Mesothelial cell of epicardium (in vitro differentiated cells): ENCODE measurements at regions not wholly inside any gene's neighbourhood (a gene's known extent, or its start where the extent isn't known, plus 50 kb on each side); places are given as distances from the start of the nearest gene placed in this dataset.

Experiments used
- DNase-seq, 2 experiments: peaks; one replicate each; pipeline ENCODE4 v3.0.0; 2021; ENCODE audit warnings: low spot score in 2 of 2; ENCODE audit not compliant: unreplicated experiment in 2 of 2
- H3K27ac Mint-ChIP-seq: 2 replicates; pipeline ENCODE4 v1.8.0; 2021; ENCODE audit warnings: mixed read lengths
- H3K27me3 Mint-ChIP-seq: 2 replicates; pipeline ENCODE4 v1.8.0; 2021; ENCODE audit warnings: low read depth, mixed read lengths
- H3K36me3 Mint-ChIP-seq: 2 replicates; pipeline ENCODE4 v1.8.0; 2021; ENCODE audit warnings: mixed read lengths
- H3K4me1 Mint-ChIP-seq: 2 replicates; pipeline ENCODE4 v1.8.0; 2021; ENCODE audit warnings: mixed read lengths
- H3K4me3 Mint-ChIP-seq: 2 replicates; pipeline ENCODE4 v1.8.0; 2021; ENCODE audit warnings: mild to moderate bottlenecking, moderate library complexity, mixed read lengths
- H3K9me3 Mint-ChIP-seq: 2 replicates; pipeline ENCODE4 v1.8.0; 2021; ENCODE audit warnings: mixed read lengths
- CTCF ChIP-seq: fragments of 200-600 bp; sonication (generic); IDR thresholded peaks from one replicate; pipeline ENCODE4 v1.5.0; 2021; ENCODE audit warnings: antibody characterized with exemption; ENCODE audit not compliant: unreplicated experiment

- Mint-ChIP-seq H3K9me3 (peaks cover 18% of the 10 kb centered on the region), H3K36me3 (peaks cover 7% of the 10 kb centered on the region), H3K27me3 (no peaks in the 10 kb centered on the region), H3K27ac (no peak overlapping the region), H3K4me3 (no peak overlapping the region), H3K4me1 (peaks cover 30% of the 10 kb centered on the region)
- no peak for DNase-seq
- TF ChIP-seq CTCF = no peak
These were observed 628.8 kb downstream of the SPRY1 start for GRCh38 chr4:124025428-124025827.

- Mint-ChIP-seq H3K9me3 (peaks cover 10% of the 10 kb centered on the region), H3K4me1 (peaks cover 50% of the 10 kb centered on the region), H3K27me3 (no peaks in the 10 kb centered on the region), H3K27ac (peak overlapping the region; percentile 67), H3K36me3 (peaks cover 7% of the 10 kb centered on the region), H3K4me3 (no peak overlapping the region)
- DNase-seq = no peak
- TF ChIP-seq CTCF = no peak
These were observed 631.6 kb downstream of the SPRY1 start for GRCh38 chr4:124028182-124028581.

GRCh38 chr4:124030147-124030546, 633.6 kb downstream of the SPRY1 start:
- Mint-ChIP-seq H3K4me3 (no peak overlapping the region), H3K36me3 (peaks cover 7% of the 10 kb centered on the region), H3K4me1 (peaks cover 47% of the 10 kb centered on the region), H3K27ac (peak overlapping the region; percentile 49), H3K27me3 (no peaks in the 10 kb centered on the region), H3K9me3 (peaks cover 10% of the 10 kb centered on the region)
- DNase-seq = no peak
- no peak for TF ChIP-seq CTCF

- peaks cover 3% of the 10 kb centered on the region for H3K36me3 Mint-ChIP-seq
- no peak for TF ChIP-seq CTCF
- peaks cover 12% of the 10 kb centered on the region for H3K9me3 Mint-ChIP-seq
- H3K4me3 Mint-ChIP-seq = no peak overlapping the region
- H3K27ac Mint-ChIP-seq = no peak overlapping the region
- H3K27me3 Mint-ChIP-seq = no peaks in the 10 kb centered on the region
- H3K4me1 Mint-ChIP-seq = peaks cover 42% of the 10 kb centered on the region
- DNase-seq = no peak
These were observed 635.4 kb downstream of the SPRY1 start for GRCh38 chr4:124032035-124032434.

- Mint-ChIP-seq H3K27ac (no peak overlapping the region), H3K27me3 (no peaks in the 10 kb centered on the region), H3K4me3 (no peak overlapping the region), H3K4me1 (peaks cover 20% of the 10 kb centered on the region), H3K9me3 (peaks cover 11% of the 10 kb centered on the region), H3K36me3 (no peaks in the 10 kb centered on the region)
- no peak for DNase-seq
- TF ChIP-seq CTCF = no peak
These were observed 638.9 kb downstream of the SPRY1 start for GRCh38 chr4:124035364-124036041.
